Upper lobe of left lung (tissue), 4 donors: ENCODE measurements at regions not wholly inside any gene's neighbourhood (a gene's known extent, or its start where the extent isn't known, plus 50 kb on each side); places are given as distances from the start of the nearest gene placed in this dataset.

ENCODE experiments used
- CTCF ChIP-seq, 6 experiments: fragments of 450-650 bp in 4 of 6; fragments of 200-600 bp in 2 of 6; sonication (generic) in 2 of 6; IDR thresholded peaks; one replicate each; pipeline ENCODE4 v1.5.1; 2016 to 2019; ENCODE audit warnings: antibody characterized with exemption in 6 of 6
- EP300 ChIP-seq, 4 donors: sonication (generic); formaldehyde crosslinking; IDR thresholded peaks; one replicate each; pipeline ENCODE4 v1.5.1; 2017; ENCODE audit warnings: antibody characterized with exemption in 4 of 4, control low read depth in 2 of 4
- POLR2A ChIP-seq, 4 donors: fragments of 450-650 bp; IDR thresholded peaks; one replicate each; pipeline ENCODE4 v1.5.1; 2016 to 2017; ENCODE audit warnings: antibody characterized with exemption in 4 of 4, mild to moderate bottlenecking in 2 of 4

DNA sequence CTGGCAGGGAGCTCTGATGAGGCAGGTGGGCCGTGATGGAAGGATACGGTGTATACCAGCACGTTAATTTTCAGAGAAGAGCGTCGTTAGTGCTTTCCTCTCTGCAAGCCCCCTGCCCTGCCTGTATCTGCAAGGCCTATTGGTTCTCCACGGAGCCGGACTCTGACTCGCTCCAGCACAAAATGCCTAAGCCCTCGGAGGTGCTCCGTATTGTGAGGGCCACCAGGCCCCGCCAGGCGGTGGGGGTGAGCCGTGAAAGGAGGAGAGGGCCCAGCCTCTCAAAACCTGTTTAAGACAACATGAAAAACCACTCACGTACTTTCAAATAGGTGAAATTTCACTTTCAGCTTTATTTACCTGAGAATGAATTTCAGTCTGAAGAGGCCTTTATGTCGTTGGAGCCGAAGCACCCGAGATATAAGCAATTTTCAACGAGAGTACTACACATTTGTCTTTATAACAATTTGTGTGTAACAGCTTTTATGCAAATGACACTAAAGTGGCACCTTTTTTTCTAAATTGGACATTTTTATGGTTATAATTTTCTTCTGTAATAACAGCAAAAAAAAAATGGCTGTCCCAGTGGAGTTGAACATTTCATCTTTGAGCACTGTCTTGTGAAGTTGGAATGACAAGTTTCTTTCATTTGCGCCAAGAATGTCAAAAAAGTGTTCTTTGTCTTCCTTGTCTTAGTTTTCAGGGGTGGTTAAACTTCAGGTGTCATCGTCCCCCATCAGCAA, 749.5 kb downstream of the VRK1 start:
- TF ChIP-seq CTCF (IDR thresholded peaks at IDR 0.05) (no peak), EP300 (IDR thresholded peaks at IDR 0.05) (no peak), POLR2A (IDR thresholded peaks at IDR 0.05) (no peak)
